ENCODE measurements at regions not wholly inside any gene's neighbourhood (a gene's known extent, or its start where the extent isn't known, plus 50 kb on each side); places are given as distances from the start of the nearest gene placed in this dataset.
"Not testable (repeated sequence)": the region's sequence is repeated elsewhere in the genome, so short reads cannot be mapped to it uniquely, and the experiment has no call there.

DNA sequence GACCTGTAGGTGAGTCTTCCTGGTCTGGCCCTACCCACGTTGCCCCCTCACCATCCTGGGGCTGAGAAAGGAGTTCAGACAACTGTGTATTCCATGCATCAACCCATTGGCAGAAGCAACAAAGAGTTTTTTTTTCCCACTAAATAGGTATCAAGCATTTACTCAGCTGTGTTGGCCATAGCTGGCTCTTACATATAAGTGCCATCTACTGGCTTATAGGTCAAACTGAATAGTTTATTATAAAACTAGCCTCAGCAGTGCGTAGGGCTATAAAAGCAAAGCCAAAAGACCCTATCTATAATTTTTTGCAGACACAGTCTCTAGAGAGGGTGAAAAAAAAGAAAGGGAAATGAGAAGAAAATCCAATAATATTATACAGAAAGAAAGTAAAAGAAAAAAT, 765.2 kb upstream of the MGAT4C start:
- DNase-seq (ENCODE audit: low spot score), result no peak
- TF ChIP-seq, protein P1, sequence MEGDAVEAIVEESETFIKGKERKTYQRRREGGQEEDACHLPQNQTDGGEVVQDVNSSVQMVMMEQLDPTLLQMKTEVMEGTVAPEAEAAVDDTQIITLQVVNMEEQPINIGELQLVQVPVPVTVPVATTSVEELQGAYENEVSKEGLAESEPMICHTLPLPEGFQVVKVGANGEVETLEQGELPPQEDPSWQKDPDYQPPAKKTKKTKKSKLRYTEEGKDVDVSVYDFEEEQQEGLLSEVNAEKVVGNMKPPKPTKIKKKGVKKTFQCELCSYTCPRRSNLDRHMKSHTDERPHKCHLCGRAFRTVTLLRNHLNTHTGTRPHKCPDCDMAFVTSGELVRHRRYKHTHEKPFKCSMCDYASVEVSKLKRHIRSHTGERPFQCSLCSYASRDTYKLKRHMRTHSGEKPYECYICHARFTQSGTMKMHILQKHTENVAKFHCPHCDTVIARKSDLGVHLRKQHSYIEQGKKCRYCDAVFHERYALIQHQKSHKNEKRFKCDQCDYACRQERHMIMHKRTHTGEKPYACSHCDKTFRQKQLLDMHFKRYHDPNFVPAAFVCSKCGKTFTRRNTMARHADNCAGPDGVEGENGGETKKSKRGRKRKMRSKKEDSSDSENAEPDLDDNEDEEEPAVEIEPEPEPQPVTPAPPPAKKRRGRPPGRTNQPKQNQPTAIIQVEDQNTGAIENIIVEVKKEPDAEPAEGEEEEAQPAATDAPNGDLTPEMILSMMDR (IDR thresholded peaks at IDR 0.05; ENCODE audit: extremely low read depth, missing control alignments), result no peak

DNA sequence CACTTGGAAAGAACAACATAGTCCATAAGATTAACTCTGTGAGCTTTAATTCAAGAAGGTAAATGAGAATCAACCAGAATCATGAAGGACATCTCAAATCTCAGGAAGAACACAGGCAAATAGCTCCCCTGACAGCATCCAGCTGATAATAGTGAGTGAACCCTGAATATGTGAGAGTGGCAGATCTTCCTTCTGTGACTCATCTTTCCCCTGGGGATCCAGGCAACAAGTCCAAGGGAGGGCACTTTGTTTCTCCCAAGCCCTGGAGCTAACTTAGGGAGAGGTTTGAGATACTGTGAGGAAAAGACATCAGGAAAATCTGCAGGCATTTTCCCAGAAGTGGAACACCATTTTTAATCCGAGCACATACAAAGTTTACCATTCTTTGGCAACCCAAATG, 763.9 kb upstream of the MGAT4C start:
- TF ChIP-seq, protein P1 (IDR thresholded peaks at IDR 0.05; ENCODE audit: extremely low read depth, missing control alignments), result no peak
- no peak for DNase-seq (ENCODE audit: low spot score)

DNA sequence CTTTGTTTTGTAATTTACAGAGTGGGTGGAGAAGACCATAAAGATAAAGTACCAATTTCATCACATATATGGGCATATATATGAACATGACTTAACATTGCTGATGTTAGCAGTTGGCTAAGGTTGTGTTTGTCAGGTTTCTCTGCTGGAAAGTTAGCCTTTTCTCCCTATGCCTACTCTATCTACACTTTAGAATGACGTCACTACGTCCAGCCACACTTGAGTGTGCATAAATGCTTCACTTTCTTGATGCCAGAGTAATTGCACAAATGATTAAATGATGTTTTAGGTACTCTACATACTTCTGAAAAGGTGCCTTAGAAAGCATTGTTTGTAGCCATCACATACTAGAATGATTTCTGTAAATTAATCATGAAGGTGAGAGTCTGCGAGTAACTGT, 759.2 kb upstream of the MGAT4C start:
- DNase-seq (ENCODE audit: low spot score), result no peak
- TF ChIP-seq, protein P1 (IDR thresholded peaks at IDR 0.05; ENCODE audit: extremely low read depth, missing control alignments), result no peak

- DNase-seq (ENCODE audit: low spot score), result no peak
- TF ChIP-seq, protein P1 (IDR thresholded peaks at IDR 0.05; ENCODE audit: extremely low read depth, missing control alignments), result no peak
These were observed 752.7 kb upstream of the MGAT4C start for GRCh38 chr12:87008785-87009384.

DNA sequence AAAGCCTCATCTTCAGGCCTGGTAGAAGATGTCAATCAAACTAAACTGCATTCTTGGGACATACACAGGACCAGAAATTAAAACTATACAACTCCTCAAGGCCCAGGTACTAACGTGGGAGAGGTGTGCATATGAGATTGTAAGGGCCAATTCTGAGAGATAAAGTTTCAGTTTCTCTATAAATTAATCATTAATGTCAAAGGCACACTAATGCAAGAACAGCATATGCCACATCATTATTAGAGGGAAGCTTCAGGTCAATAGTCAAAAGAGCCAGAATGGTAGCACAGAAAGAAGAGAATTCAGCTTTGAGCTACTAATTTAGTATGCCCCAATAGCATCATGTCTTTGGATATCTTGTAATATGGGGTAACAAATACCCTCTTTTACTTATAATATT, 744.9 kb upstream of the MGAT4C start:
- no peak for DNase-seq (ENCODE audit: low spot score)
- TF ChIP-seq, protein P1 (IDR thresholded peaks at IDR 0.05; ENCODE audit: extremely low read depth, missing control alignments), result no peak

DNA sequence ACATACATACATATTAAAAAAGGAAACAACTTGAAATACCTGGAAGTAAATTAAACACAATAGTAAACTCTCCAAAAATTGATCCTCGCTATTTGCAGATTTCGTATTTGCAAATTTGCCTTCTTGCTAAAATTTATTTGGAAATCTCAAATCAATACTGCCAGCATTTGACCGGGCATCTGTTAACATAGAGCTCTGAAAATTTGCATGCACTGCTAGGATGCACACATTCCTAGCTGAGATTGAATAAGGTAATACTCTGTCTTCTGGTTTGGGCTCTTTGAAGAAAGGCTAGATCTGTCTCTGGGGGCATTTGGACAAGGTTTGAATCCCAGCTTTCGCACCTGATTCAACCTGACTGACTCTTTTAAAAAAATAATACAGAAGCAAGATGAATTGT, 729.1 kb upstream of the MGAT4C start:
- no peak for DNase-seq (ENCODE audit: low spot score)
- TF ChIP-seq, protein P1 (IDR thresholded peaks at IDR 0.05; ENCODE audit: extremely low read depth, missing control alignments), result no peak

- not testable (repeated sequence) for DNase-seq (ENCODE audit: low spot score)
These were observed 714.4 kb upstream of the MGAT4C start for GRCh38 chr12:86970595-86970994.

- no peak for DNase-seq (ENCODE audit: low spot score)
- TF ChIP-seq, protein P1 (IDR thresholded peaks at IDR 0.05; ENCODE audit: extremely low read depth, missing control alignments), result no peak
These were observed 703.7 kb upstream of the MGAT4C start for GRCh38 chr12:86959766-86960458.

All from GM20000 (cell line).